ENCODE measurements at regions not wholly inside any gene's neighbourhood (a gene's known extent, or its start where the extent isn't known, plus 50 kb on each side); places are given as distances from the start of the nearest gene placed in this dataset.
"Not testable (repeated sequence)": the region's sequence is repeated elsewhere in the genome, so short reads cannot be mapped to it uniquely, and the experiment has no call there.

DNA sequence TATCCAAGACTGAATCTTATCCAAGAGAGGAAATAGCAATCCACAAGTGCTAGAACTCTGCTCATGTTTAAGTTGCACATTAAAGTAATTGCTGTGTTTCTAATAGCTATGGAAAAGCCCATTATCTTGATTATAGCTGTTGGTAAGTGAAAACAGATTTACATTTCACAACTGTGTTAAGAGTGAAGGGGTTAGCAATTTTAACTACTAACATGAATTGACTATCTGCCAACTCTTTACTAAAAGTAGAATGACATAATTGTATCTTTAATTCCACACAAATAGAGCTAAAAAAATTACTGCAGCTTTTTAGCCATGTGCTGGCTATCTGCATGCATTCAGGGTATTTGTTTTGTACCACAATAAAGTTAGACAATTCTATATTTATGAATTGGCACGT is 277.9 kb upstream of the IRAK1BP1 start:
- DNase-seq (ENCODE audit: low spot score): no peak

DNA sequence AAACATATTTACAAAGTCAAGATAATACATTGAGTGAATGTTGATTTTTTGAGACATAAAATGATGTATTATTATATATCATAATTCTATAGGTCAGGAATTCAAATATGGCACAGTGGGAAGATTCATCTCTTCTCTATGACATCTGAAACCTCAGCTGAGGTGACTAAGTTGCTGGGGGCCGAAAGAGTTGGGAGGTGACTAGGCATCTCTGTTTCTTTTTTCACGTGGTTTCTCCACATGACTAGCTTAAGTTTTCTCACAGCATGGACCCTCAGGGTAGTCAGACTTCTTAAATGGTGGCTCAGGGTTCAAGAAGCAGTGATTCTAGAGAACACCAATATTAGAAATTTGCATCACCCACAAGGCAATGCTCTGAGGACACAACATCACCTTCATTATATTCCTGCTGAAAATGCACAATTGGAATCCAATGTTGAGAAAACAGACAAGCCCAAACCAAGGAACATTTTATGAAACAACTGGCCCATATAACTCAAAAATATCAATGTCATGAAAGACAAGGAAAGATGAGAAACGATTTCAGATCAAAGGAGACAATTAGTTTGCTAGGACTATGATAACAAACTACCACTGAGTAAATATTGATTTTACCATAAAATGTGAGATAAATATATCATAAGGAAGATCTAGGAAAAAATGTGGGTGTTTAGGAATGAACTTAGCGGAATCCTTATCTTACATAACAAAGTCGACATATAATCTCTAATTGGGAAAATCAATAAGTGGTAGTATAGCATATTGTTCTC is 273.3 kb upstream of the IRAK1BP1 start:
- DNase-seq (ENCODE audit: low spot score): no peak

DNA sequence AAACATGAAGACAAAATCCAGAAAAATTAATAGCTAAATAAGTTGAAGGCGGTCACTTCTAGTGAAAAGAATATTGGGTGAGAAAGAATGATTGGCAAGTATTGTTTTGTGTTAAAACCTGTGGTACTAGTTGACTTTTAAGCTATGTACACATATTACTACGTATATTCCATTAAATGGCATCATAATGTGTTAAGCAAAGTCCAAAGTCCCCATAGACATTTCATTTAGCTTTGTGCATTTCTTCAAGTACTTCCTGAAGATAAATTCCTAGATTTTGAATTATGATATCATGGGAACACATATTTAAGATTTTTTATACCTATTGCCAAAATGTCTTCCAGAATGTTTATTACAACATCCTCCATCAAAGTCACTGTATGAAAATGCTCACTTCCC is 272.7 kb upstream of the IRAK1BP1 start:
- DNase-seq (ENCODE audit: low spot score): no peak

DNA sequence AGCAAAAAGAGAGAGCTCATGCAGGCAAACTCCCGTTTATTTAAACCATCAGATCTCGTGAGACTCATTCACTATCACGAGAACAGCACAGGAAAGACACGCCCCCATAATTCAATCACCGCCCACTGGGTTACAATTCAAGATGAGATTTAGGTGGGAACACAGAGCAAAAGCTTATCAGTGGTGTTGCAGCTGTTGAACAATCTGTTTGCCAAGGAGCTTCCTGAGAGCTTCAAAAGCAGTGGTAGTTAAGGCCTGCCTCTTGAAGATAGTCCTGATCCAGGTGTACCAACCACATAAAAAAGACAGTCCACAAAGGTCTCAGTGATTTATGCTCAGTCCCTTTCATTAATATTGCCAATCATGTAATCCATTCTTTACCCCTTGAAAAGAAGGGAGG is 269.4 kb upstream of the IRAK1BP1 start:
- DNase-seq (ENCODE audit: low spot score): no peak

DNA sequence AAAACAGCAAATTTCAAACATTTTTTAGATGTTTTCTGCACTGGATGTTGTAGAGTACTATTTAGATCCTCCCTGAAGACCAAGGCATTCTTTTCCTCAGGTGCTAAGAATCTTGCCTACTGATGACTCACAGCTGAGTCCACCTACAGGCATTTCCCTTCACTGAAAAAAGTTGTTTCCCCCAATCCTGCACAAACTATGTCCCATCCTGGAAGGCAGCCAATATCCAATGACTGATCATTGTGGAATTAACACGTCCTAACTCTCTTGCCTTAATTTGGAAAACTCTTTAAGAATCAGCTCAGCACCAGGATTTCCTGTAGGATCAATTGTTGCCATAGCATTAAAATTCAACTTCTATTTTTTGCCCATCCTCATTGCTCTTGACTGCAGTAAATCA is 268.4 kb upstream of the IRAK1BP1 start:
- no peak for DNase-seq (ENCODE audit: low spot score)

DNA sequence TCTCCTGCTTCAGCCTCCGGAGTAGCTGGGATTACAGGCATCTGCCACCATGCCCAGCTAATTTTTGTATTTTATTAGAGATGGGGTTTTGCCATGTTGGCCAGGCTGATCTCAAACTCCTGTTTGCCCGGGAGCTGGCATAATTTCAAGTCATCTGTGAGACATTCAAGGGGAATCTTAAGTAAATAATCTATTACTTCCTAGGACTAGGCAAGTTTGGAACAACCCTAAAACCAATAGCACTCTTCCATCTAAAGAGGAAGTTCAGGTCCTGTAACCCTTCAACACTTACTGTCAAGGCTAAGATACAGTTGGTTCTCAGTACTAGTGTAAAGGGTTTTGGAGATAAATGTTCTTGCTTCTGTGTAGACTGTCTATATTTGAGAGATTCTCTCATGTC is 267.8 kb upstream of the IRAK1BP1 start:
- DNase-seq (ENCODE audit: low spot score): no peak

DNA sequence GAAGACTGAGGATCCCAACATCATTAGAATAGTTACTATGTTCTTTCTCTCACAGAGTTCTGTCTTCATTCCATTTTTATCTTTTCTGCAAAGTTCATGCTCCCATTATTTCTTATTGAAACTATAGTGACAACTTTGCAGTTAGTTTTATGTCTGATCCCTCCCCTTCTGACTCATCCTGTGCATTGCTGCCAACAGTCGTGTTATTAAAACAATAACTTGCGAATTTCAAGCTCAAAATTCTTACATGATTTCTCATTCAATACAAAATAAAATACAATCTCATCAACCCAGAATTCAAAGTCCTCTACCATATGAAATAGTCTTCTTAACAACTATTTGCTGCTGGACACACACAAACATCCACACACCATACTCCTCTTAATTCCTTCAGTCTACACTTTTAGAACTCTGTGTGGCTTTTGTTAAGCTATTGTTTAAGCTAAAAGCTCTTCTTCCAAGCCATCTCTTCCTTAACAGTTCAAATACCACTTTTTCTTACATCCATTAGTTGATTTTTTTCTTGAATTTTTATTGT is 261.4 kb upstream of the IRAK1BP1 start:
- DNase-seq (ENCODE audit: low spot score): no peak

DNA sequence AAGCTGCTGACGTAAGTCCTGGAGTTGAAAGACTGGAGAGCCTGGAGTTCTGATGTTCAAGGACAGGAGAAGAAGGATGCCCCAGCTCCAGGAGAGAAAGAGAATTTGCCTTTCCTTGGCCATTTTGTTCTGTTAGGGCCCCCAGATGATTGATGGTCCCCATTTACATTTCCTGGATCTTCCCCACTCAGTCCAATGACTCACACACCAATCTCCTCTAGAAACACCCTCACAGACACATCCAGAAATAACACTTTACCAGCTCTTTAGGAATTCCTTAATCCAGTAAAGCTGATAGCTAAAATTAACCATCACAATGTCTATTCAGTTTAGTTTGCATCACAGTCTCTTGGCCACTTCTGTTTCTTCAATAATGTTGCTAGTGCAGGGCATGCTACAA is 260.2 kb upstream of the IRAK1BP1 start:
- no peak for DNase-seq (ENCODE audit: low spot score)

DNA sequence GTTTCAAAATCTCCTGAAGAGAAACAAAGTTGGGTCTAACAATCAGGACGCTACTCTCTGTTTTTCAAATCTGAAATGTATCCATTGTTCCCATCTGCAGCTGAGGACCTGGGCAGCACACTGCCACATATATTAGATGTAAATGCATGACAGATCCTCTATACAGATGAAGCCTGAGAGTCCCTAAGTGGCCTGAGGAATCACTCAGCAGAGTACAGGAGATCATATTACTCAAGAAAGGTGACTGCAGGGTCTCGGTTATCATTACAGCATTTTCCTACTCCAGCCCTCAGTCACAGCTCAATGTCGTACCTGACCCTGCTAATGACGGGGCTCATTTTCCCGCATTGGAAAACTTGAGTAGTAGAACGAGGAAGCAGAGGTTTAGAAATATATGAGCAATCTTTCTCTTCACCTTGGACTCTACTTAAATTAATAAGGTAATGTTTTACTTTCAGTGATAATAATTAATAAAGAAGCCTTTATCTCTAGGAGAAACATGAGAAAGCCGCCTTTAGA is 256.2 kb upstream of the IRAK1BP1 start:
- no peak for DNase-seq (ENCODE audit: low spot score)

DNA sequence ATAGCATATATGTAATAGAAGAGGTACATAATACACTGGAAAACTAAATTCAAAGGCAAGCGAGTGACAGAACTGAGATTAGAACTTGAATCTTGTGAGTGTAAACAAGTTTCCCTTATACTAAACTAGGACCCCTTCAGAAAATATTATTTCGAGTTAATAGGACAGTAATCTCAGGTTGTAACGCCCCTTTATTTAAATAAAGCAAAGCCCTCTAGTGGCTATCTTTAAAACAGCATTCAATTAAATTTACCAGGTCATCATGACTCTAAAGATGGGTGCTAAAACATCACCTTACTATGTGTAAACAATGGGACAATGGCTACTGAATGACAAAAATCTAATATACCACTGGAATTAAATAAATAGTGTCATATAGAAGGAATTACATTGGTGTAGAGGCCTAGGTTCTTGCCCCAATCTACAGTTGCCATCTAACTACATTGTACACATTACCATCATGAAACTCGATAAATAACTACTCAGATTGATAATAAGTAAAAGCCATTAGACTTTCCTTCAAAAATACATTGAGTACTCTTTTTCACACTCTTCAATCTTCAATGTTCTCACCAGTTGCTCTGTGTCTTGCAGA is 255.4 kb upstream of the IRAK1BP1 start:
- DNase-seq (ENCODE audit: low spot score): peak; percentile 24

DNA sequence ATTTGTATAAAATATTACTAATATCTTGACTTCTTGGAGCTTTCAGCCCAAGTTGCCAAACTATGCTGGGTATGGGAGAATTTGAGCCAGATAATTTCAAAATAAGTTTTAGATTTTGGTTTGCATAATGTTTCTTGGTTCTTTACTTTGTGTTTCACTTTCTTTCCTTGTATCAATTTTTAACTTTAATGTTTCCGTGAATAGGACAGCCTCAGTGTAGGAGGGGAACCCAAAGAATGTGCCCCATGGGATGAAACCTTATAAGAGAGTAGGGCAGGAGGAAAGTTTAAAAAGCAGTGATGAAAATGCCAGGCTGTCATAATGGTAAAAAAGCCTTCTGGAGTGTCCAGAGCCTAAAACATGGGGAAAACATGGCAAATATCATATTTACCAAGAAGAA is 252.4 kb upstream of the IRAK1BP1 start:
- DNase-seq (ENCODE audit: low spot score): no peak

DNA sequence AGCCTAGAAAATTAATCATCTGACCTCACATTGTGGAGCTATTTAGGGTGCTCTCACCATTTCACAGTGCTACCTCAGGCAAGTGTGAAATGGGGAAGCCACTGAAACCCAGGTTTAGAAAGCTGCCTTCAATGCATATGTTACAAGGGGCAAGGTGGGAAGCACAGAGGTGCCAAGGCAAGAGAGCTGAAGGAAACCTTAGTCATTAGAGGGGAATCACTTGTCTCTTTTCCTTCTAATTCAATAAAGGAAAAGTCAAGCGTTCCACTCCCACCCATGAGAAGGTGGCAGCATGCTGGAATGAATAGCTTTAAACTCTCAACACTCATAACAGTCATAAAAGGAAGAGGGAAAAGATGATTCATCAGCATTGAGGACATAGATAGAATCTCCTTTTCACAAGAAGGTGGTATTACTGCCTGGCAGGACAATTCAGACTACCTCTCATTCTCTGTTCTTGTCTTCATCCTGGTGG is 251.9 kb upstream of the IRAK1BP1 start:
- DNase-seq (ENCODE audit: low spot score): no peak

DNA sequence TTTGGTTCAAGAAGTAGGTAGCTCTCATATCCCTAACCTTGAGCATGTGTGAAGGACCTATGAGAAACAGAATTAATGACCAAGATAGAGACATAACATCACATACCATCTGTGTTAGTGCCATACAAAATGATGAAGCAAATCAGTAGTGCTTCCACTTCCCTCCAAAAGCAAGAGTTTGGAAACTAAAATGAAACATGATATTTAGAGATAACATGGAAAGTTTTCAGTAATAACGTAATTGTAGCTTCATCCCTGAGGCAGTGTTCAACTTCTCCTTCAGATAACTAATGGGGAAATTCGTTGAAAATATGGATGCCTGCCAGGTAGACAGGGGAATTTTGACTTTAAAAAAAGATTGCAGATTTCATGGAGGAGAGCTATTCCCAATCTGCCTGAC is 248.4 kb upstream of the IRAK1BP1 start:
- no peak for DNase-seq (ENCODE audit: low spot score)

DNA sequence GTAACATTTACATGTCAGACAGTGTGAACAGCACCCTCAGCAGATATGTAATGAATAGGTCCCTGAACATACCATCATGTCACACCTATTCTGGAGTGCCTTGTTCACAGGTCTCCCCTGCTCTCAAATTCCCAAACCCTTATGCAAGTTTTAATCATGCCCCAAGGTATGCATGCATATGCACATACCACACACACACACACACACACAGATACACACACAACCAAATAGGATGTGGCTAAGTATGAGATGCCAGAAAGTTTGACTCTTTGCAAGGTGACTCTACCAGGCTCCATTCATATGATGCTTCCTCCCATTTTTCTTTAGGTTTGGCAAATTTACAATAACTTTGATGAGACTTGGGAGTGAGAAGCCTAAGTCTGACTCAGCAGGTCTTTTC is 243.8 kb upstream of the IRAK1BP1 start:
- no peak for DNase-seq (ENCODE audit: low spot score)

DNA sequence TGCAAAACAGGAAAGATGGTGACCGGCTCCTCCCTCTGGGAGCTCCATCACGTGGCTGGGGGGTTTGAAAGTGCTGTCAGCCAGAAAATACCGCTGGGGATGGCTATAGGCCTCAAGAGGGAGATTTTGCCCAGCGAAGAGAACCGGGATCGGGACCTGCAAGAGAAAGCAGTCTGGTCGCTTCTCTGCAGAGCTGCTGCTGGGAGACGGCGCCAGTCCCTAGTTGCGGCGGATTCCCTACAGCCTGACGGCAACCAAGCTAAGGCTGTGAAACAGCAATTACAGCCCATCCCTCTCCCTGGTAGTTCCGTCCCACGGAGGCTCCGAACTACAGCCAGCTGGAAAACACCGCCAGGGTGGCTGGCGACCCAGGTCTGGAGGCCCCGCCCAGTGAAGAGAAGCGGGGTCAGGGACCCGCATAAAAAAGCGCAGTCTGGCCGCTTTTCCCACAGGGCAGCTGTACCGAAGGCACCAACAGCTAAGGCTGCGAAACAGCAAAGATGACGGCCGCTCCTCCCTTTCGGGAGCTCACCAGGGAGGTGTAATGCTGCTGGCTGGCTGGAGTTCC is 238.1 kb upstream of the IRAK1BP1 start:
- DNase-seq (ENCODE audit: low spot score): no peak

DNA sequence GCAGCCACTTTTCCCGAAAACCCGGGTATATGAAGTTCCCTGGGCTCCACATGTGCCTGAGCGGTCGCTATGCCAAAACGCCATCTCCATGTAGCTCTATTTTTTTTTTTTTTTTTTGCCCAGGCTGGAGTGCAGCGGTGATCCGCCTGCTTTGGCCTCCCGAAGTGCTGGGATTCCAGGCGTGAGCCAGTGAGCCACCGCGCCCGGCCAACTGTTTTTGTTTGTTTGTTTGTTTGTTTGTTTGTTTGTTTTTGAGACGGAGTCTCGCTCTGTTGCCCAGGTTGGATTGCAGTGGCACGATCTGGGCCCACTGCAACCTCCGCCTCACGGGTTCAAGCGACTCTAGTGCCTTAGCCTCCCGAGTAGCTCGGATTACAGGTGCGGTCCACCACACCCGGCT is 237.5 kb upstream of the IRAK1BP1 start:
- DNase-seq (ENCODE audit: low spot score): no peak

DNA sequence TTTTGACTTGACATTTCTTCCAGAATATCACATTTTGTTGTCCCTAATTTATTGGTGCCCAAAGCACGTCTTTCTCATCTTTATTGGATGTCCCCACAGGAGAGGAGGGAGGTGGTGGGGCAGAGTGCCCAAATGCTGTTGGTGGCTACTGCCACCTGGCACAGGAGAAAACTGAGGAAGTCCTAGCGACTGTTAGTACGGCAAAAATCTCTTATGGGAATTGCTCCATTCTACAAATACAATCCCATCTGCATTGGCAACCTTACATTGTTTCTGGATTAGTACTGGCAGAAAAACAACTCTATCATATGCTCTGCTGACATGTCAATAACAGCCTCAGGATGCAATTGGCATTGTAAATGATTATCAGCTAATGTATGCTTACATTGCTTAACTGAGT is 235.4 kb upstream of the IRAK1BP1 start:
- no peak for DNase-seq (ENCODE audit: low spot score)

DNA sequence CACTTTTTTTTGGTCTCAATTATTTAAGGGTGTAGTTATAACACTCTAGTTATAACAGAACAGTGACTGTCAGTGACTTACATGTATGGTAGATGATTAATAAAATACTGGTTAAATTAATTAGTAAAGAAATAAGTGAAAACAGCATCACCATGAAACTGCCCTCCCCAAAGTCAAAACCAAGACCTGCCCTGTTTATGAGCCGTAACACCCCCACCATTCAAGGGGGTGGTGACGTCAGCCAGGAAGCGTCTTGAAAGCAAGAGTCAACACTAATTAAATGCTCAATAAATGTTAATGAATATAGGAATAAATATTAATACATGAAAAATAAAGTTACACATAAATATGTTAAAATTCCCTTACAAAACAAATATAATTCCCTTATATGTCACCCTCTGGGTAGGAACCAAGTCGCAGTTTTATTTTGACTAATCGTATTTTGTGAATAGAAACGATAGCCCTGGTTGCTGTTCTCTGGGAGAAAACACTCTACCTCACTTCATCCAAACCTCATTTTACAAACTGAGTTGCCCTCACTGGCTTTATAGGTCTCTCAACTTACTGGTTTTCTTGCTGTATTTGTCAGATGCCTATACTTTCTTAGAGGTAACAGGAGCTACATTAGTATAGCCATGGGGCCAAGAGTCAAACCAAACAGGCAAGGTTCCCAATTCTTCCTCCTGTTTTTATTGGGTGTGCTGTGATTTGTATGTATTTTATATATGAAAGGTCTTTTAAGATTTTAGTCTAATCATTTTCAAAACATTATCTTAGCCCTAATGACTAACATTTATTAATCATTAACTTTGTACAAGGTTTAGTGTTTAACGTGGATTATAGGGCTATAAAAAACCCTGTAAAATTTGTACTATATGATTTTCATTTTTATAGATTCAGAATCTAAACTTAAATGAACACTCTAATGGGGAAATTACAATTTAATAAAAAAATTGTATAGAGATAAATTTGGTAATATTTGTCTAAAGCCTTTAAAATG is 227.9 kb upstream of the IRAK1BP1 start:
- DNase-seq (ENCODE audit: low spot score): no peak

DNA sequence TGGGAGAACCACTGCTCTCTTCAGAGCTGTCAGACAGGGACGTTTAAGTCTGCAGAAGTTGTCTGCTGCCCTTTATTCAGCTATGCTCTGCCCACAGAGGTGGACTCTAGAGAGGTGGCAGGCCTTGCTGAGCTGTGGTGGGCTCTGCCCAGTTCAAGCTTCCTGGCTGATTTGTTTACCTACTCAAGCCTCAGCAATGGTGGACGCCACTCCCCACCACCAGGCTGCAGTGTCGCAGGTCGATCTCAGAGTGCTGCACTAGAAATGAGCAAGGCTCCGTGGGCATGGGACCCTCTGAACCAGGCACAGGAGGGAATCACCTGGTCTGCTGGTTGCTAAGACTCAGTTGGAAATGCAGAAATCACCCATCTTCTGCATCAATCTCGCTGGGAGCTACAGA is 223.4 kb upstream of the IRAK1BP1 start:
- DNase-seq (ENCODE audit: low spot score): not testable (repeated sequence)

DNA sequence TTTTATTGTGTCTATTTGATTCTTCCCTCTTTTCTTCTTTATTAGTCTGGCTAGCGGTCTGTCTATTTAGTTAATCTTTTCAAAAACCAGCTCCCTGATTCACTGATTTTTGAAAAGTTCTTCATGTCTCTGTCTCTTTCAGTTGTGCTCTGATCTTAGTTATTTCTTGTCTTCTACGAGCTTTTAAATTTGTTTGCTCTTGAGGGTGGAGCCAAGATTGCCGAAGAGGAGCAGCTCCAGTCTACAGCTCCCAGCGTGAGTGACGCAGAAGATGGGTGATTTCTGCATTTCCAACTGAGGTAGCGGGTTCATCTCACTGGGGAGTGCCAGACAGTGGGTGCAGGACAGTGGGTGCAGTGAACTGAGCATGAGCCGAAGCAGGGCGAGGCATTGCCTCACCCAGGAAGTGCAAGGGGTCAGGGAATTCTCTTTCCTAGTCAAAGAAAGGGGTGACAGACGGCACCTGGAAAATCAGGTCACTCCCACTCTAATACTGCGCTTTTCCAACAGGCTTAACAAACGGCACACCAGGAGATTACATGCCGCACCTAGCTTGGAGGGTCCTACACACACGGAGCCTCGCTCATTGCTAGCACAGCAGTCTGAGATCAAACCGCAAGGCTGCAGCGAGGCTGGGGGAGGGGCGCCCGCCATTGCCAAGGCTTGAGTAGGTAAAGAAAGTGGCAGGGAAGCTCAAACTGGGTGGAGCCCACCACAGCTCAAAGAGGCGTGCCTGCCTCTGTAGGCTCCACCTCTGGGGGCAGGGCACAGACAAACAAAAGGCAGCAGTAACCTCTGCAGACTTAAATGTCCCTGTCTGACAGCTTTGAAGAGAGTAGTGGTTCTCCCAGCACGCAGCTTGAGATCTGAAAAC is 220.6 kb upstream of the IRAK1BP1 start:
- not testable (repeated sequence) for DNase-seq (ENCODE audit: low spot score)

DNA sequence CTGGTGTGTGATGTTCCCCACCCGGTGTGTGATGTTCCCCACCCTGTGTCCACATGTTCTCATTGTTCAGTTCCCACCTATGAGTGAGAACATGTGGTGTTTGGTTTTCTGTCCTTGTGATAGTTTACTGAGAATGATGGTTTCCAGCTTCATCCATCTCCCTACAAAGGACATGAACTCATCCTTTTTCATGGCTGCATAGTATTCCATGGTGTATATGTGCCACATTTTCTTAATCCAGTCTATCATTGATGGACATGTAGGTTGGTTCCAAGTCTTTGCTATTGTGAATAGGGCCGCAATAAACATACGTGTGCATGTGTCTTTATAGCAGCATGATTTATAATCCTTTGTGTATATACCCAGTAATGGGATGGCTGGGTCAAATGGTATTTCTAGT is 201.5 kb upstream of the IRAK1BP1 start:
- DNase-seq (ENCODE audit: low spot score): not testable (repeated sequence)
